ENCODE measurements at regions not wholly inside any gene's neighbourhood (a gene's known extent, or its start where the extent isn't known, plus 50 kb on each side); places are given as distances from the start of the nearest gene placed in this dataset.

- no peak for TF ChIP-seq TAF1 (conservative IDR thresholded peaks at IDR 0.05)
- no peak for TF ChIP-seq HNF4G (IDR thresholded peaks at IDR 0.05)
- TF ChIP-seq FOXA1 (IDR thresholded peaks at IDR 0.05): no peak
- no peak for TF ChIP-seq RXRA (IDR thresholded peaks at IDR 0.05)
- TF ChIP-seq FOXA2 (IDR thresholded peaks at IDR 0.05): no peak
- no peak for TF ChIP-seq YY1 (IDR thresholded peaks at IDR 0.05)
- no peak for TF ChIP-seq ZBTB33 (IDR thresholded peaks at IDR 0.05)
- no peak for TF ChIP-seq GABPA (IDR thresholded peaks at IDR 0.05 in 1 of 2, conservative IDR thresholded peaks at IDR 0.05 in 1 of 2)
- TF ChIP-seq SP1 (IDR thresholded peaks at IDR 0.05): no peak
- no peak for TF ChIP-seq HNF4A (conservative IDR thresholded peaks at IDR 0.05)
- TF ChIP-seq REST (IDR thresholded peaks at IDR 0.05): no peak
- no peak for TF ChIP-seq NR2F2 (IDR thresholded peaks at IDR 0.05)
- TF ChIP-seq EGR1 (IDR thresholded peaks at IDR 0.05; ENCODE audit: low read depth in 2 of 2): no peak
- no peak for TF ChIP-seq ATF3 (IDR thresholded peaks at IDR 0.05)
- TF ChIP-seq JUND (IDR thresholded peaks at IDR 0.05): no peak
- no peak for TF ChIP-seq CTCF (IDR thresholded peaks at IDR 0.05; ENCODE audit: low read depth, low read length, missing input control)
- H3K27ac ChIP-seq (ENCODE audit: low read depth in 1 of 2, low read length in 2 of 2): no peak overlapping the region
- no peaks in the 10 kb centered on the region for H3K27me3 ChIP-seq (ENCODE audit: control insufficient read depth in 4 of 4, insufficient read depth in 4 of 4, low read length in 3 of 4)
- no peak overlapping the region for H3K4me3 ChIP-seq (ENCODE audit: low read depth in 1 of 3, low read length in 3 of 3)
- 95% methylated on average over 2 of the region's 2 CpGs for WGBS
- no peak overlapping the region for H3K9ac ChIP-seq (ENCODE audit: low read depth in 1 of 2, low read length in 2 of 2)
- H3K36me3 ChIP-seq (ENCODE audit: control insufficient read depth in 4 of 4, insufficient read depth in 3 of 4, low read depth in 1 of 4, low read length in 3 of 4): no peaks in the 10 kb centered on the region
- no peaks in the 10 kb centered on the region for H3K9me3 ChIP-seq (ENCODE audit: control insufficient read depth in 4 of 4, low read length in 3 of 4)
- no peak for DNase-seq (ENCODE audit: low spot score)
- H3K4me1 ChIP-seq (ENCODE audit: control insufficient read depth in 4 of 4, insufficient read depth in 4 of 4, low read length in 3 of 4): no peaks in the 10 kb centered on the region
These were observed 321.8 kb upstream of the HTR2A start for GRCh38 chr13:47218611-47219010.

GRCh38 chr13:47216176-47216822 lies 319.4 kb upstream of the HTR2A start:
- H3K4me3 ChIP-seq (ENCODE audit: low read depth in 1 of 3, low read length in 3 of 3): no peak overlapping the region
- H3K27me3 ChIP-seq (ENCODE audit: control insufficient read depth in 4 of 4, insufficient read depth in 4 of 4, low read length in 3 of 4): no peaks in the 10 kb centered on the region
- WGBS: 76% methylated on average over 2 of the region's 2 CpGs
- H3K27ac ChIP-seq (ENCODE audit: low read depth in 1 of 2, low read length in 2 of 2): no peak overlapping the region
- no peak for DNase-seq (ENCODE audit: low spot score)
- no peaks in the 10 kb centered on the region for H3K9me3 ChIP-seq (ENCODE audit: control insufficient read depth in 4 of 4, low read length in 3 of 4)
- no peaks in the 10 kb centered on the region for H3K4me1 ChIP-seq (ENCODE audit: control insufficient read depth in 4 of 4, insufficient read depth in 4 of 4, low read length in 3 of 4)
- H3K36me3 ChIP-seq (ENCODE audit: control insufficient read depth in 4 of 4, insufficient read depth in 3 of 4, low read depth in 1 of 4, low read length in 3 of 4): no peaks in the 10 kb centered on the region
- no peak overlapping the region for H3K9ac ChIP-seq (ENCODE audit: low read depth in 1 of 2, low read length in 2 of 2)
- TF ChIP-seq MAX (IDR thresholded peaks at IDR 0.05) (no peak), FOXA1 (IDR thresholded peaks at IDR 0.05) (no peak), EGR1 (IDR thresholded peaks at IDR 0.05; ENCODE audit: low read depth in 2 of 2) (no peak), ATF3 (IDR thresholded peaks at IDR 0.05) (no peak), HNF4A (conservative IDR thresholded peaks at IDR 0.05) (no peak), RAD21 (IDR thresholded peaks at IDR 0.05) (no peak), YY1 (IDR thresholded peaks at IDR 0.05) (no peak), SP1 (IDR thresholded peaks at IDR 0.05) (no peak), FOXA2 (IDR thresholded peaks at IDR 0.05) (no peak), GABPA (IDR thresholded peaks at IDR 0.05 in 1 of 2, conservative IDR thresholded peaks at IDR 0.05 in 1 of 2) (no peak), JUND (IDR thresholded peaks at IDR 0.05) (no peak), HNF4G (IDR thresholded peaks at IDR 0.05) (no peak), TAF1 (conservative IDR thresholded peaks at IDR 0.05) (no peak), NR2F2 (IDR thresholded peaks at IDR 0.05) (no peak), ZBTB33 (IDR thresholded peaks at IDR 0.05) (no peak)
